GM13977 (cell line): ENCODE measurements at regions not wholly inside any gene's neighbourhood (a gene's known extent, or its start where the extent isn't known, plus 50 kb on each side); places are given as distances from the start of the nearest gene placed in this dataset.

Experiments
- DNase-seq: peaks from one replicate; pipeline ENCODE4 v3.0.0; 2012; ENCODE audit warnings: low spot score
- CTCF ChIP-seq: IDR thresholded peaks from 2 replicates; pipeline ENCODE4 v1.5.1; 2012; ENCODE audit warnings: mild to moderate bottlenecking, control low read depth; ENCODE audit not compliant: insufficient read depth; ENCODE audit errors: extremely low read depth, missing control alignments
- in situ Hi-C: fragments of 300-500 bp; cut with MboI; formaldehyde crosslinking; loops from one replicate; pipeline ENCODE4 v1.12.0; 2022; ENCODE audit warnings: low sequenced_read_pairs, low pct_unique_long_range_greater_than_20kb, mixed read lengths, inconsistent platforms; ENCODE audit not compliant: unreplicated experiment

- TF ChIP-seq CTCF: no peak
- in situ Hi-C loops: no loop called here
- no peak for DNase-seq
Measured at GRCh38 chr12:69118516-69118915, 120.9 kb upstream of the CPSF6 start.

- in situ Hi-C loops: no loop called here
- TF ChIP-seq CTCF: no peak
- DNase-seq: no peak
Measured at GRCh38 chr12:69119770-69120169, 119.6 kb upstream of the CPSF6 start.

GRCh38 chr12:69120354-69120753 lies 119.0 kb upstream of the CPSF6 start:
- in situ Hi-C loops: no loop called here
- DNase-seq: no peak
- TF ChIP-seq CTCF: no peak

- no peak for TF ChIP-seq CTCF
- in situ Hi-C loops: no loop called here
- DNase-seq: no peak
Measured at GRCh38 chr12:69123311-69123710, 116.1 kb upstream of the CPSF6 start.

GRCh38 chr12:69123919-69124638 lies 115.3 kb upstream of the CPSF6 start:
- in situ Hi-C loops: no loop called here
- no peak for DNase-seq
- no peak for TF ChIP-seq CTCF

GRCh38 chr12:69129017-69129416 lies 110.4 kb upstream of the CPSF6 start:
- no peak for TF ChIP-seq CTCF
- in situ Hi-C loops: no loop called here
- no peak for DNase-seq
